ENCODE measurements at regions not wholly inside any gene's neighbourhood (a gene's known extent, or its start where the extent isn't known, plus 50 kb on each side); places are given as distances from the start of the nearest gene placed in this dataset.

DNA sequence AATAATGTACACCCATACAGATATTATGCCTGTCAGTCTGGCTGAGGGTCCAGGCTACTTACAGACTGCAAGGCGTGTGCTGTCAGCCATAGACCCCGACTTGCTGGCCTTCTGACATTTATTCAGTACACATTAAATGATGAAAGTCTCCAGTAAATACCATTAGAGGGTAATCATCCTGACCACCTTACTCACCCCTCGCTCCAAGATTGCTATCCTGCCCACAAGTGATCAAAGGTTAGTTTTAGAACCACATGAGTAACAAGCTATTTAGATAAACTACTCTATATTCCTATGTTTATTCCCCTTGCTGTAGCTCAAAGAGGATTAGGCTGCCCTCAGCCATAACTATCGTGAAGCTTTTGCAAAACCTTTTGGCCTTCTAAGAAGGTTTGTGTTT, 1426.7 kb downstream of the NLGN4Y start:
- WGBS, 2 donors = 51% methylated on average over 4 of the region's 4 CpGs; no CpG with 5 or more reads in 1 of the 2 donors
- Histone ChIP-seq H3K9me3 (no peaks in the 10 kb centered on the region), H3K36me3 (no peaks in the 10 kb centered on the region), H3K4me1 (no peaks in the 10 kb centered on the region), H3K27me3 (no peaks in the 10 kb centered on the region), H3K4me3 (no peak overlapping the region), H3K27ac (no peak overlapping the region)
- intact Hi-C loops (cut with DNase I) = no loop called here
- DNase-seq (no peak), FAIRE-seq (no peak), ATAC-seq (no peak)
- no peak for TF ChIP-seq CTCF (IDR thresholded peaks at IDR 0.05)

GRCh38 chrY:15968800-15969199, 1444.5 kb downstream of the NLGN4Y start:
- no peaks in the 10 kb centered on the region for H3K4me1 ChIP-seq
- H3K27me3 ChIP-seq = no peaks in the 10 kb centered on the region
- TF ChIP-seq CTCF (IDR thresholded peaks at IDR 0.05) = no peak
- no peak overlapping the region for H3K27ac ChIP-seq
- WGBS, 2 donors = 60% methylated on average over 2 of the region's 2 CpGs; no CpG with 5 or more reads in 1 of the 2 donors
- ATAC-seq (no peak), FAIRE-seq (no peak), DNase-seq (no peak)
- H3K4me3 ChIP-seq = no peak overlapping the region
- no peaks in the 10 kb centered on the region for H3K36me3 ChIP-seq
- intact Hi-C loops (cut with DNase I) = no loop called here
- no peaks in the 10 kb centered on the region for H3K9me3 ChIP-seq

GRCh38 chrY:15973200-15973599, 1448.9 kb downstream of the NLGN4Y start:
- Histone ChIP-seq H3K27me3 (no peaks in the 10 kb centered on the region), H3K27ac (no peak overlapping the region), H3K9me3 (no peaks in the 10 kb centered on the region), H3K4me1 (no peaks in the 10 kb centered on the region), H3K36me3 (no peaks in the 10 kb centered on the region), H3K4me3 (no peak overlapping the region)
- no peak for FAIRE-seq
- DNase-seq = no peak
- WGBS, 2 donors = 70% methylated on average over 8 of the region's 8 CpGs; no CpG with 5 or more reads in 1 of the 2 donors
- no peak for ATAC-seq
- no peak for TF ChIP-seq CTCF (IDR thresholded peaks at IDR 0.05)
- intact Hi-C loops (cut with DNase I) = no loop called here

DNA sequence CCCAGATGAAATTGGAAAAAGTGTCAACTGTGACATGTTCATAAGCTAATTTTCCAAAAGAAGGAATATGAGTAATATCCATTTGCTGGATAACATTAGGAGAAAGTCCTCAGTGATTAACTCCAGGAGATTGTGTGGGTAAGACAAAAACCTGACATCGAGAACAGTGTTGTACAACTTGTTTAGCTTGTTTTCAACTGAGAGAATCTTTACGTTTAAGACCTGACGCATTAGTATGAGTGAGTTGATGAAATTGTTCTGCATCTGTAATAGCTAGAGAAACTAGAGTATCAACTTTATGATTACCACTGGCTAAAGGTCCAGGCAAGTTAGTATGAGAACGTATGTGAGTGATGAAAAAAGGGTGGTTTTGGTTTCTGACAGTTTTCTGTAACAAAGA, 1452.4 kb downstream of the NLGN4Y start:
- 57% methylated on average over 4 of the region's 4 CpGs; no CpG with 5 or more reads in 1 of the 2 donors for WGBS, 2 donors
- Histone ChIP-seq H3K27ac (no peak overlapping the region), H3K27me3 (no peaks in the 10 kb centered on the region), H3K4me3 (no peak overlapping the region), H3K4me1 (no peaks in the 10 kb centered on the region), H3K36me3 (no peaks in the 10 kb centered on the region), H3K9me3 (no peaks in the 10 kb centered on the region)
- intact Hi-C loops (cut with DNase I) = no loop called here
- ATAC-seq (no peak), DNase-seq (no peak), FAIRE-seq (no peak)
- TF ChIP-seq CTCF (IDR thresholded peaks at IDR 0.05) = no peak

- Histone ChIP-seq H3K9me3 (no peaks in the 10 kb centered on the region), H3K4me1 (no peaks in the 10 kb centered on the region), H3K4me3 (no peak overlapping the region), H3K27ac (no peak overlapping the region), H3K36me3 (no peaks in the 10 kb centered on the region), H3K27me3 (no peaks in the 10 kb centered on the region)
- WGBS, 2 donors = 32% methylated on average over 3 of the region's 3 CpGs; no CpG with 5 or more reads in 1 of the 2 donors
- DNase-seq (no peak), ATAC-seq (no peak), FAIRE-seq (no peak)
- no peak for TF ChIP-seq CTCF (IDR thresholded peaks at IDR 0.05)
- intact Hi-C loops (cut with DNase I) = no loop called here
Observed at GRCh38 chrY:15978503-15978902, 1454.2 kb downstream of the NLGN4Y start.

Measured in pancreas (tissue), 10 donors.